IMR-90 (cell line): ENCODE measurements at regions not wholly inside any gene's neighbourhood (a gene's known extent, or its start where the extent isn't known, plus 50 kb on each side); places are given as distances from the start of the nearest gene placed in this dataset.

Source experiments
- ATAC-seq: fragments of 200-7000 bp; cut with Tn5 transposase; 2 replicates; pipeline ENCODE4 v1.9.1; 2020; ENCODE audit warnings: low read depth, mild to moderate bottlenecking, moderate library complexity
- BruUV-seq: library from RNA; stranded (reverse); fragments of 400-500 nt; replicated peaks from 2 replicates; lab custom pipeline; 2021; lab: Mats Ljungman, UMichigan
- CTCF ChIA-PET: fragments of 300-600 bp; formaldehyde crosslinking; extraction: SDS; loops from one replicate; lab custom pipeline; 2021; ENCODE audit warnings: antibody characterized with exemption; lab: Yijun Ruan, JAX
- POLR2A ChIA-PET: fragments of 300-600 bp; sonication (Branson Sonifier 250); formaldehyde crosslinking; loops from one replicate; lab custom pipeline; 2022; ENCODE audit warnings: antibody characterized with exemption; ENCODE audit not compliant: unreplicated experiment; lab: Charles Lee
- DNase-seq: peaks from one replicate; pipeline ENCODE4 v3.0.0; 2013
- H2AFZ ChIP-seq: replicated peaks from 2 replicates; pipeline ENCODE3; 2013; ENCODE audit warnings: low read length, mild to moderate bottlenecking; ENCODE audit not compliant: poor library complexity
- H2AK5ac ChIP-seq: 2 replicates; pipeline ENCODE4 v1.6.1; 2013; ENCODE audit warnings: low read depth, low read length, inconsistent platforms
- H2AK9ac ChIP-seq: replicated peaks from 2 replicates; pipeline ENCODE3; 2013; ENCODE audit warnings: mild to moderate bottlenecking, low read depth, low read length, moderate library complexity; ENCODE audit not compliant: poor library complexity
- H2BK120ac ChIP-seq: 2 replicates; pipeline ENCODE4 v1.6.1; 2013; ENCODE audit warnings: low read depth, low read length, inconsistent platforms
- H2BK15ac ChIP-seq: 3 replicates; pipeline ENCODE4 v1.6.1; 2013; ENCODE audit warnings: low read depth, low read length, inconsistent platforms
- H2BK20ac ChIP-seq: 2 replicates; pipeline ENCODE4 v1.6.1; 2013; ENCODE audit warnings: low read depth, mild to moderate bottlenecking, inconsistent platforms, low read length, moderate library complexity
- H2BK5ac ChIP-seq: 2 replicates; pipeline ENCODE4 v1.6.1; 2013; ENCODE audit warnings: mild to moderate bottlenecking, low read depth, low read length, inconsistent platforms; ENCODE audit not compliant: poor library complexity, severe bottlenecking
- H3K14ac ChIP-seq: replicated peaks from 2 replicates; pipeline ENCODE4 v1.6.1; 2013; ENCODE audit warnings: low read depth, low read length, inconsistent platforms
- H3K18ac ChIP-seq: 2 replicates; pipeline ENCODE4 v1.6.1; 2013; ENCODE audit warnings: low read depth, low read length, control low read depth
- H3K23ac ChIP-seq: 2 replicates; pipeline ENCODE4 v1.6.1; 2013; ENCODE audit warnings: low read depth, low read length, inconsistent platforms
- H3K27ac ChIP-seq: 2 replicates; pipeline ENCODE4 v1.5.1; 2013; ENCODE audit warnings: mild to moderate bottlenecking, control low read depth, low read length; ENCODE audit not compliant: insufficient read depth
- H3K27me3 ChIP-seq: 2 replicates; pipeline ENCODE4 v1.6.1; 2013; ENCODE audit warnings: low read length; ENCODE audit not compliant: control insufficient read depth, insufficient read depth
- H3K36me3 ChIP-seq: 2 replicates; pipeline ENCODE4 v1.6.1; 2013; ENCODE audit warnings: low read length, mixed read lengths; ENCODE audit not compliant: control insufficient read depth, insufficient read depth
- H3K4ac ChIP-seq: 2 replicates; pipeline ENCODE4 v1.6.1; 2013; ENCODE audit warnings: low read depth, low read length, inconsistent platforms
- H3K4me1 ChIP-seq: 2 replicates; pipeline ENCODE4 v1.6.1; 2013; ENCODE audit warnings: low read length, mixed read lengths; ENCODE audit not compliant: control insufficient read depth, insufficient read depth
- H3K4me2 ChIP-seq: 2 replicates; pipeline ENCODE4 v1.6.1; 2013; ENCODE audit warnings: low read depth, mild to moderate bottlenecking, control low read depth, low read length, moderate library complexity
- H3K4me3 ChIP-seq: 2 replicates; pipeline ENCODE4 v1.5.1; 2013; ENCODE audit warnings: low read depth, mild to moderate bottlenecking, control low read depth, low read length, moderate library complexity; ENCODE audit not compliant: insufficient read depth
- H3K56ac ChIP-seq: 2 replicates; pipeline ENCODE4 v1.6.1; 2013; ENCODE audit warnings: low read length, inconsistent platforms; ENCODE audit not compliant: insufficient read depth; ENCODE audit errors: extremely low read depth
- H3K79me1 ChIP-seq, 2 experiments: 2 replicates each; pipeline ENCODE4 v1.6.1; 2013; ENCODE audit warnings: low read length in 2 of 2, inconsistent platforms in 1 of 2, low read depth in 1 of 2
- H3K9ac ChIP-seq: 2 replicates; pipeline ENCODE4 v1.6.1; 2013; ENCODE audit warnings: low read depth, low read length, control low read depth
- H3K9me1 ChIP-seq: 2 replicates; pipeline ENCODE4 v1.6.1; 2013; ENCODE audit warnings: low read length, inconsistent platforms; ENCODE audit not compliant: insufficient read depth
- H3K9me3 ChIP-seq: 2 replicates; pipeline ENCODE4 v1.6.1; 2013; ENCODE audit warnings: low read length; ENCODE audit not compliant: control insufficient read depth, insufficient read depth
- H4K20me1 ChIP-seq: 2 replicates; pipeline ENCODE4 v1.6.1; 2013; ENCODE audit warnings: low read length, inconsistent platforms; ENCODE audit not compliant: insufficient read depth
- H4K5ac ChIP-seq: 2 replicates; pipeline ENCODE4 v1.6.1; 2013; ENCODE audit warnings: mild to moderate bottlenecking, low read depth, low read length, control low read depth
- H4K8ac ChIP-seq, 2 experiments: 2 replicates each; pipeline ENCODE4 v1.6.1; 2013; ENCODE audit warnings: low read depth in 2 of 2, low read length in 2 of 2, control low read depth in 1 of 2, inconsistent platforms in 1 of 2
- H4K91ac ChIP-seq: 2 replicates; pipeline ENCODE4 v1.6.1; 2013; ENCODE audit warnings: low read depth, low read length, inconsistent platforms; ENCODE audit not compliant: insufficient read depth
- NFE2L2 ChIP-seq: fragments of 150-350 bp; IDR thresholded peaks from 2 replicates; pipeline ENCODE4 v1.6.1; 2016; ENCODE audit warnings: low read depth, mild to moderate bottlenecking, low read length
- WGBS, 2 experiments: methylation state at CpG; one replicate each; pipeline versions ENCODE4 v1.1.5 to v1.1.7; 2013; ENCODE audit warnings: missing lambda C conversion rate in 2 of 2; ENCODE audit not compliant: insufficient read length in 1 of 2; ENCODE audit errors: extremely low coverage in 2 of 2; 5-methylcytosine and 5-hydroxymethylcytosine counted together
- dilution Hi-C: fragments of 300-500 bp; cut with HindIII; formaldehyde crosslinking; loops from one replicate; pipeline ENCODE4 v1.14.3; 2018; ENCODE audit warnings: low sequenced_read_pairs; ENCODE audit not compliant: unreplicated experiment
- in situ Hi-C: fragments of 300-500 bp; cut with MboI; formaldehyde crosslinking; loops from 3 replicates; pipeline ENCODE4 v1.14.3; 2019; ENCODE audit warnings: low sequenced_read_pairs, inconsistent platforms, mixed read lengths
- intact Hi-C: fragments of 100-400 bp; cut with micrococcal nuclease; formaldehyde crosslinking; loops from 2 replicates; pipeline ENCODE4 v1.10.0; 2022

GRCh38 chr2:217151509-217152206 is 291.8 kb upstream of the TNP1 start:
- intact Hi-C loops: no loop called here
- Histone ChIP-seq H3K9me1 (peaks cover 6% of the 10 kb centered on the region; the same call in 1 of the 2 replicates), H4K91ac (peak overlapping the region; percentile 75), H3K18ac (peak overlapping the region; percentile 46), H3K4me1 (peaks cover 20% of the 10 kb centered on the region), H2BK20ac (peak overlapping the region; percentile 96), H3K4ac (peak overlapping the region; percentile 68), H3K27me3 (no peaks in the 10 kb centered on the region), H2AFZ (peak overlapping the region; percentile 28), H3K14ac (peak overlapping the region; percentile 90), H4K20me1 (no peaks in the 10 kb centered on the region), H3K27ac (peak overlapping the region; percentile 69), H2AK9ac (peak overlapping the region; percentile 70), H3K4me2 (no peak overlapping the region), H3K9me3 (no peaks in the 10 kb centered on the region), H3K79me1 (no peaks in the 10 kb centered on the region), H3K4me3 (no peak overlapping the region), H4K5ac (peak overlapping the region; percentile 31), H2AK5ac (peak overlapping the region; percentile 91), H3K23ac (peak overlapping the region; percentile 87; the same call in 1 of the 2 replicates), H4K8ac (peak overlapping the region; percentile 7 to 77), H3K36me3 (no peaks in the 10 kb centered on the region), H2BK15ac (peak overlapping the region; percentile 85), H3K56ac (no peak overlapping the region; the same call in 1 of the 2 replicates), H2BK5ac (peak overlapping the region; percentile 58), H2BK120ac (peak overlapping the region; percentile 92), H3K9ac (no peak overlapping the region)
- dilution Hi-C loops: loop anchor here (25.0 kb wide), 1 partner anchor 464 kb away; the partner anchor contains the start of gene IGFBP5
- no peak for TF ChIP-seq NFE2L2
- no peak for DNase-seq
- ATAC-seq: peak; percentile 54
- no TSS peak for BruUV-seq
- CTCF ChIA-PET: interaction anchor here (0.6 kb wide), 1 partner anchor 74 kb away, joined by 3 read pairs; no protein-coding TSS in a partner anchor
- in situ Hi-C loops: loop anchor here (25.0 kb wide), 1 partner anchor 561 kb away; no protein-coding TSS in a partner anchor
- POLR2A ChIA-PET: no interaction called here
- 26 to 100% methylated on average over 1 to 2 of the region's 10 CpGs for WGBS, 2 experiments
